HG03066 (cell line): ENCODE measurements at regions not wholly inside any gene's neighbourhood (a gene's known extent, or its start where the extent isn't known, plus 50 kb on each side); places are given as distances from the start of the nearest gene placed in this dataset.

Experiments used
- ATAC-seq: cut with Tn5 transposase; IDR thresholded peaks from one replicate; pipeline ENCODE4 v1.9.1; 2021; ENCODE audit warnings: low read depth; ENCODE audit not compliant: unreplicated experiment

DNA sequence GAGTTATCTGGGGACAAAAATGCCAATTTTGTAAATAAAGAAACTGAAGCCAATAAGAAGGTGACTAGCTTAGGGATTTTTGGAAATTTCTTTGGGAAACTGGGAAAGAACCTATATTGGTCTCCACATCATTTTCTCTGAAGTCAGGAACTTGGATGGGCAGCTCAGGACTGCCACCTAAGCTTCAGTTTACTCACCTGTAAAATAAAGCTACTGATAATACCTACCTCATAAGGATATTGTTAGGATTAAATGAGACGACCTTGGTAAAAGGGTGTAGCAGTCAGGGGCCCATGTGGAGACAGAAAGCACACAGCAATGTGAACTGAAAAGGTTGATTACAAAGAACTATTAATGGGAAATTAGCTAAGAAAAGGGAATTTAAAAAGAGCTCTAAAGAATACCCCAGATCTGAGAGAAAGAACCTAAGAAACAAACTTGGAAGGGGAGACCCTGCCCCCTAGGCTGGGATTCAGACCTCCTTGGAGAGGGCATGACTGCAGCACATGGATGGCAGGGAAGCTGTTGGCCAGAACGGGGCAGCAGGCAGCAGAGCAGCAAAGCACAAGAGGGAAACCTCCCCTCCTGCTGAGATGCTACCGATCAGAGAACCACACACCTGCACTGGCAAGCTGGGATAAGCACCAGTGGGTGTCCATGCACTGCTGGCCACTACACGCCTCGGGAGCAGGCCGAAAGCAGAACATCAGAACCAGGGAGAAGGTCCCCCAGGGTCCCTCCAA lies 83.7 kb upstream of the THBS1 start:
- no peak for ATAC-seq

DNA sequence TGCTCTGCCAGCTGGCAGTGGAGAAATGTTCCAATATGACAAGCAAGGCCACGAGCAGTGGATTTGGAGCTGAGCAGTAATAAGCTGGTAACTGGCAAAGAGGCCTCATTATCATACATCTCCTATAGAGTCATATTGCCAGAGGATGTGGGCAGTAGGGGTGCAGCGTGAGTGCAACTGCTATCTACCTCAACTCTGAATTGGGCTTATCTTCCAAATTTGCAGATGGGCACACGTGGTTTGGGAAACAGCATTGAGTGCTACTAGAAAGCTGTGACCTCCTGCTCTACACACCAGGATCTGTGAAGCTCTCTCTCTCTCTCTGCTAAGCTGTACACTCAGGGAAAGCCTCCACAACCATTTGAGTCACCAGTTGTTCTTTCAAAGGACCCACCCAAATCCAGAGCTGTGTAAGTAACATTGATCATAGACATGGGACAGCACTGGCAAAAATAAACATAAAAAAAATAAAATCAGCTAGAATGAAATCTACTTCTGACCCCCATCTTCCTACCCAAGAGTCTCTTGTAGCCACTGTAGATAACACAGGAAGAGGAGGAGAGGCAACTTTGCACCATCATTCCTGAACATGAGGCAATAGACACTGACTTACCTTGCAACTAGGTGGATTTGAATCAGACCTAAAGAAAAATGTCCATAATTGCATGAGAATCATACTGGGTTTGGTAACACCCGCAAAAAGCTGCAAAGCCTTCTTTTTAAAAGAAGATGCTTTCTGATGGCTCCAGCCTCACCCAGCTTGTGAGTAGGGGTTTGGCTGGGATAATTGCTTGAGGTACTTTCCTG lies 82.9 kb upstream of the THBS1 start:
- ATAC-seq = no peak

DNA sequence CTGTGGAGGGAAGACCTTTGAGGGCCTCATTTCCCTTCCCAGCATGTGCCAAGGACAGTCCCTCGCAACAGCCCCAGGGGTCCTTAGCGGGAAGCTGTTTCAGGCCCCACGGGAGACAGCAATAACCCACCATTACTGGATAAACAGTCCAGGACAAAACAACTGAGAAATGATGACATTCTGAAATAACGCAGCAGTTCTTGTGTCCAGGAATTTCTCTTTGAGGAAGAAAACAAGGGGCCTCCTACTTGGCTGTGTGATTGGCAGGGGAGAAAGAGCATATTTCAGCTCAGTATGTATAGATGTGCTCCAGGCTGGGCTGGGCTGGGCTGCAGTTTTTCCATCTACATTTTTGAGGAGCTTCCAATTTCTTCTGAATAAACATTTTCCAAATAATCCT lies 82.2 kb upstream of the THBS1 start:
- no peak for ATAC-seq

- no peak for ATAC-seq
Measured at GRCh38 chr15:39499042-39499441, 81.8 kb upstream of the THBS1 start.

- ATAC-seq = no peak
Measured at GRCh38 chr15:39499681-39500080, 81.2 kb upstream of the THBS1 start.

DNA sequence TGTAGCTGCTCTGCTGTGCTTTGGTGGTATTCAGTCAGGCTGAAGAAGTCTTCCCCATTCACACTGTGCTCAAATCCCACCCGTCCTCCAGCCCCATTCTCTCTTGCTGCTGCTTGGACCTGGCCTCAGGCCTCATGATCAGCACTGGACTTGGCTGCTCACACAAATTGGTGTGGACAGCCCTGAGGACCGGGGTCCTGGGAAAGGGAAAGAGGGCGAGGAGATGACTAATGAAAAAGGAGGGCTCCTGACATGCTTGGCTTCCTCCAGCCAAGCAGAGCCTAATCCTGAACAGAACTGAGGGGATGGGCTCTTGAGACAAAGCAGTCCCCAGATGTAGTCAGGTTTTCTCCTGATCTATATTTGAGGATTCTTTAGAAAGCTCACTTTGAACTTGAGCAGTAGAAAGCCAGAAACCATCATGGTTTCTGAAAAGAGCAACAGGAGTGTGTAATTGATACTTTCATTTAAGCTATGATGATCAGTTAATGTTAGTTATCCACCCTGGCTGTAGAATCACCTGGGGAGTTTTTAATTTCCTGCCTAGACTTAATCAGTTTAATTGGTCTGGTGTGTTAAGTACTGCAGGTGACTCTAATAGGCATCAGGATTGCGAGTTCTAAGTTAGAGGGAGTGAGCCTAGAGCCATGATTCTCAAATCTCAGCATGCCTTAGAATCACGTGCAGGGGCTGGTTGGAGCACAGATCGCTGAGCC lies 79.4 kb upstream of the THBS1 start:
- ATAC-seq = no peak

GRCh38 chr15:39502082-39502447 lies 78.8 kb upstream of the THBS1 start:
- ATAC-seq = no peak

- ATAC-seq = no peak
Measured at GRCh38 chr15:39502611-39503195, 78.2 kb upstream of the THBS1 start.

GRCh38 chr15:39503526-39503925 lies 77.4 kb upstream of the THBS1 start:
- no peak for ATAC-seq

GRCh38 chr15:39504808-39505207 lies 76.1 kb upstream of the THBS1 start:
- ATAC-seq = no peak

- ATAC-seq = no peak
Measured at GRCh38 chr15:39506146-39506545, 74.7 kb upstream of the THBS1 start.

DNA sequence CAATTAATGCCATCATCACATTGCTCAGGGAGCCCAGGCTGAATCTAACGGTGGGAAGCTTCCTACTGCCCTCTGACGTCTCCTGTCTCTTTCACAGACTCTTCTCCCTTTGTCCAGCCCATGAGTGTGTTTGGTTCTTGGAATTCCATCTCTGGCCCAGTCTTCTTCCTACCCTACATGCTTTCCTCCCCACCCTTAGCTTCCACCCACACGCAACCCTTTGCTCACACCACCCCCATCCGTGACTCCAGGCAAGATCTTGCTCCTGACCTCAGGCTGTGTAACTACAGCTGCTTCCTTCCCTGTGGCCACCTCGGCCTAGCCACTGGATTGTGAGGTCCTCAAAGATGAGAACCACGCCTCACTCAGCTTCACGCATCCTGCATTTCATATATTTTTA lies 72.3 kb upstream of the THBS1 start:
- ATAC-seq = no peak

GRCh38 chr15:39510001-39510701 lies 70.7 kb upstream of the THBS1 start:
- ATAC-seq = no peak

DNA sequence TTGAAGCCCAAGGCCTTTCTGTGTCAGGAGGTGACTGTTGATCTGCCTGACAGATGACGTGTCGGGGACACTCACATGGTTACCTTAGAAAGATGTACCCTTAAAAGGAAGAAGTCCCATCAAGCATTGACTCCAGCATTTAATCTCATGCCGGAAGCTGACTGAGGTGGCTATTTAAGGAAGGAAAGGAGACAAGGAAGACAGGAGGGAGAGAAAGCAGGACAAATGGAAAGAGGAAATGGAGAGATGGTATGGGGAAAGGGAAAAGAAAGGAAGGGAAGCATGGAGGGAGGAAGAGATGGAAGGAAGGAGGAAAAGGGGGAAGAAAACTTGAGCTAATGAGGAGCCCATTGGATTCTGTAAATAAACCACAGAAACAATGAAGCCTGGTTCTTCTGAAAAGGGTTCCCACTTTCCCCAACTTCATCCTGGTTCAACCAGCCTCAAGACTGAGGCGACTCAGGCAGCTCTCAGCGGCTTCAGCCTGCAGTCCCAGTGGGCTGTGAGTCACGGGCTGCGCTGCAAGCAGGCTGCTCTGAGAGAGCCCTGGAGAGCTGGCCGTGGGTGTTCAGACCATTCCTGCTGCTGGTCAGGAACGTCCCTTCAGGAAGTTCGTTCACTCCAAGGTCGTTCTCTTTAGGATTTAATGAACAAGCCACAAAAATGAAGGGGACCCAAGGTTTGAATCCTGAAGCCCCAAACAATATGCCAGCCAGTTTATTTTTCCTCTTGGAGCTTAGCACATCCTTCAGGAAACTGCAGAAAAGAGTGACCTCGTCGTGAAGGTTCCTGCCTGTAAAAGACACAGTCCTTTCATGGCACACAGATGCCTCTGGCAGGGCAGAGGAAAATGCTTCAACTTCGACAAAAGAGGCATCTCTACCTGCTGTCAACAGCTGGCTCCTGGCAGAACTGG lies 69.6 kb upstream of the THBS1 start:
- no peak for ATAC-seq

DNA sequence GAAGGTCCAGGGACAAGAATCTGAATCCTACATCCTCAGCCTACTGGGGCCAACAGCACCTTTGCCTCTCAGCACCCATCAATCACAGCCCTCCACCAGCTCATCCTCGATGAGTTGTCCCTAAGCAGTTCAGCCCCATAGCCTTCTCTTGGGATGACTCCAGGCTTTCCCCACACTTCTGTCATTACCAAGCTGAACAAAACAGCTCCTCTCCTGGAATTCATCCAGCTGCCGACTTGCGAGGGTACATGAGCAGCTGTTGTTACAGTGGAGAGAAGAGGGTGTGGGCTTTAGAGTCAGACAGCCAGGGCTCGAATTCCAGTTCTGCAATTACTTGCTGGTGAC lies 69.0 kb upstream of the THBS1 start:
- ATAC-seq = no peak

- no peak for ATAC-seq
Measured at GRCh38 chr15:39512643-39513042, 68.2 kb upstream of the THBS1 start.

DNA sequence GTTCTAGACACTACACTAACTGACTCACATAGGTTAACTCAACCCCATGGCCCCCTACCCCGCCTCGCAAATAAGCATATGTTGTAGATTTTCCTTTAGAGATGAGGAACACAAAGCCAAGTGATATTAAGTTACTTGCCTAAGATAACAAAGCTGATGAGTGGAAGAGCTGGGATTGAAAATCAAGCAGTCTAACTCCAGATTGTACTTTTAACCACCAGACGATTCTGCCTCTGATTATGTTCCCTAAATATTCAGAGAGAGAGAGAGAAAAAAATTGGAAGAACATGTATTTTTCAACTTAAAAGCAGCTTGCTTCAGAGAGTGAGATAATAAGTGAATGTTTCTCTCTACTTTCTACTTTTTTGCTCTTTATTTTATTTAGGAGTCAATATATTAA lies 66.9 kb upstream of the THBS1 start:
- ATAC-seq = no peak

- no peak for ATAC-seq
Measured at GRCh38 chr15:39514933-39515332, 65.9 kb upstream of the THBS1 start.

DNA sequence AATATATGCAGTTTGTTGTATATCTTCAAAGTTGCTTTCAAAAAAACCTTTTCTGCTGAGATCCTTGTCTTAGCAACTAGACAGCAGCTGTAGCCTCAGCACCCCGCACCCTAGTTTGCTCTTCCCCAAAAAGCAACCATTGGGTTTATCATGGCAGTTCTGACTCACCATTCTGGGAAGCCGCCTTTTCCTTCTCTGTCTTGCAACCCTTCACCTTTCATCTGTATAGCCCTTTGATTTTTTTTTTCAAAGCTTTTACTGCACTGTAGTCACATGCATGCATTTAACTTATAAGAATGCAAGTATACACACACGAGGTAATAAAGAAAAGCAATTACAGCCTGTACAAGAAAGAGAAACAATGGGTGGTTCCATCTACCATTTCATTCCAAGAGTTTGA lies 65.1 kb upstream of the THBS1 start:
- ATAC-seq = no peak
